Activated naive CD4-positive, alpha-beta T cell treated with anti-CD3 and anti-CD28 coated beads for 36 hours (primary cell): ENCODE measurements at regions not wholly inside any gene's neighbourhood (a gene's known extent, or its start where the extent isn't known, plus 50 kb on each side); places are given as distances from the start of the nearest gene placed in this dataset.

Experiments used
- CTCF ChIA-PET: fragments of 350-600 bp; sonication (Branson Sonifier 250); formaldehyde crosslinking; loops from one replicate; lab custom pipeline; 2021; ENCODE audit warnings: antibody characterized with exemption; lab: Charles Lee
- DNase-seq: peaks from one replicate; pipeline ENCODE4 v3.0.0-alpha.2; 2020
- H3K27ac Mint-ChIP-seq: one replicate; pipeline ENCODE4 v1.8.0; 2021; ENCODE audit warnings: mild to moderate bottlenecking, mixed read lengths
- H3K27me3 Mint-ChIP-seq: one replicate; pipeline ENCODE4 v1.8.0; 2021; ENCODE audit warnings: low read depth, mixed read lengths
- H3K36me3 Mint-ChIP-seq: one replicate; pipeline ENCODE4 v1.8.0; 2021; ENCODE audit warnings: low read depth, mixed read lengths
- H3K4me1 Mint-ChIP-seq: one replicate; pipeline ENCODE4 v1.8.0; 2021; ENCODE audit warnings: low read depth, mixed read lengths
- H3K4me3 Mint-ChIP-seq: one replicate; pipeline ENCODE4 v1.8.0; 2021; ENCODE audit warnings: mild to moderate bottlenecking, moderate library complexity, mixed read lengths
- H3K9me3 Mint-ChIP-seq: one replicate; pipeline ENCODE4 v1.8.0; 2021; ENCODE audit warnings: mixed read lengths
- intact Hi-C: fragments of 100-400 bp; cut with micrococcal nuclease; formaldehyde crosslinking; loops from one replicate; pipeline ENCODE4 v1.15.1; 2023

DNA sequence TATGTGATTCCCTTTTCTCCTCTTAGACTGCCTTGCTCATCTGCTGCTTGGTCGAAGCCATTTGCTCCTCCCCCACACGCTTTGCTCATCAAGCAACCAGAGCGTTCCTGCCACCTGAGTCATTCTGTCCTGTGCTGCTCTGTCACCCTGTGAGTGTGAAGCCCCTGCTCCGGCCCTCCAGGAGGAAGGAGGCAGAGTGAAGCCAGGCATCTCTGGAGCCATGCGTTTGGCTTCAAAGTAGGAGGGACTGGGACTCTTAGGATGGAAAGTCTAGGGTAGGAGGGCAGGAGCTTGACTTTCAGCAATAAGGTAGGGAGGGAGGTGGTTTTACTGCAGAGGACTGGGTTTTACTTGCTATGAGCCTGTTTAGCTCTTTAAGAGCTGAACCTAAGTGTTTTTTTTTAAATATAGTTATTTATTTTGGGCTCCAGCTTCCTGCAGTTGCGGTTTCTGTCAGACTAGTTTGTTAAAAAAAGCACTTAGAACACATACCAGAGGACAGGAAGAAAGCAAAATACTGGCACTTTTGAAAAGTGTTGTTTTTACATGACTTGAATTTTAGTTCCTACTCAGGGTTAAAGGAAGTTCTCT is 63.6 kb downstream of the SPINK2 start:
- H3K27ac Mint-ChIP-seq = peak overlapping the region; percentile 89
- peak overlapping the region; percentile 57 for H3K4me3 Mint-ChIP-seq
- no peaks in the 10 kb centered on the region for H3K36me3 Mint-ChIP-seq
- intact Hi-C loops = loop anchor here (1.0 to 2.0 kb wide), 6 partner anchors 27 to 321 kb away; partner anchors contain the start of genes HOPX and PAICS
- H3K4me1 Mint-ChIP-seq = peaks cover 26% of the 10 kb centered on the region
- DNase-seq = peak; percentile 92
- CTCF ChIA-PET = interaction anchor here (0.5 to 3.2 kb wide), 7 partner anchors 10 to 214 kb away, joined by 3 to 11 read pairs (median 4); no protein-coding TSS in a partner anchor
- H3K27me3 Mint-ChIP-seq = no peaks in the 10 kb centered on the region
- H3K9me3 Mint-ChIP-seq = no peaks in the 10 kb centered on the region

DNA sequence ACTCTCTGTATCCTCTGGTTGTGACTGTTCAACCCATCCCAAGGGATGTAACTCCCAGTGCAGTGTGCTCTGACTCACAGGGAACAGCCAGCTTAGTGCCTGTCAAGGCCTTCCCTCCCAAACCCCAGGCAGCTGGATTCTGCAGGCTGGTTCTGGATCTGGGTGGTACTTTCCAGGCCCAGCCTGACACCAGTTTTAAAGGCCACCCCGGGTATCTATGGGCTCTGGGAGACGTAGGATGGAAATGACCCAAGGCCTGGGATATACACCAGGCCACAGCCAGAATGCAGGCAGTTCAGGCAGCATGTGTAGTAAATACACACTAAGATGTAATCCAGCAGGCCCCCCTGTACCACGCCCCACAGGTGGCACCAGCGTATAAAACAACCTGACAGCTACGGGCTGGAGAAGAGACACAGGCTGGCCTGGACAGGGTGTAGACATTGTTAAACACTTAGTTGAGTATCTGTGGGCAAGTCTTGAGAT is 64.2 kb downstream of the SPINK2 start:
- intact Hi-C loops = loop anchor here (1.0 to 2.0 kb wide), 4 partner anchors 34 to 321 kb away; partner anchors contain the start of genes HOPX and PAICS
- Mint-ChIP-seq H3K4me1 (peaks cover 26% of the 10 kb centered on the region), H3K4me3 (peak overlapping the region; percentile 57), H3K27me3 (no peaks in the 10 kb centered on the region), H3K36me3 (no peaks in the 10 kb centered on the region), H3K27ac (peak overlapping the region; percentile 89), H3K9me3 (no peaks in the 10 kb centered on the region)
- DNase-seq = no peak
- CTCF ChIA-PET = interaction anchor here (0.5 to 3.2 kb wide), 5 partner anchors 11 to 213 kb away, joined by 3 to 11 read pairs (median 4); no protein-coding TSS in a partner anchor

DNA sequence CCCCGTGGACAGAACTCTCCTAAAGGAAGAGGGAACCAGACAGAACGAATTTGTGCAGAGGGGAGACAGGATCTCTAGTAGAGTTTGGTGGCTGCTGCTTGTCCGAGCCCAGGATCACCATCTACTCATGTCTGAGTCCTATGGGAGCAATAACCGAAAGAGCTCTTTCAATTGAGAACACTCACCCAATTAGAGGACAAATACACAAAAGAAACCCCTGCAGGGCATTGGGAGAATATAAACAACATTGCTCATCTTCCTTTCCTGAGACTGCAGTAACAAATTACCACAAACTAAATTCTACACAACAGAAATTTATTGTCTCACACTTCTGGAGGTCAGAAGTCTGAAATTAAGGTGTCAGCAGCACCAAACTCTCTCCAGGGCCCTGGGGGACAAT is 65.6 kb downstream of the SPINK2 start:
- H3K4me3 Mint-ChIP-seq = no peak overlapping the region
- H3K36me3 Mint-ChIP-seq = no peaks in the 10 kb centered on the region
- peaks cover 26% of the 10 kb centered on the region for H3K4me1 Mint-ChIP-seq
- CTCF ChIA-PET = no interaction called here
- H3K27ac Mint-ChIP-seq = no peak overlapping the region
- DNase-seq = no peak
- H3K27me3 Mint-ChIP-seq = no peaks in the 10 kb centered on the region
- peaks cover 2% of the 10 kb centered on the region for H3K9me3 Mint-ChIP-seq
- intact Hi-C loops = loop anchor here (2.0 kb wide), 1 partner anchor 319 kb away; the partner anchor contains the start of gene PAICS

DNA sequence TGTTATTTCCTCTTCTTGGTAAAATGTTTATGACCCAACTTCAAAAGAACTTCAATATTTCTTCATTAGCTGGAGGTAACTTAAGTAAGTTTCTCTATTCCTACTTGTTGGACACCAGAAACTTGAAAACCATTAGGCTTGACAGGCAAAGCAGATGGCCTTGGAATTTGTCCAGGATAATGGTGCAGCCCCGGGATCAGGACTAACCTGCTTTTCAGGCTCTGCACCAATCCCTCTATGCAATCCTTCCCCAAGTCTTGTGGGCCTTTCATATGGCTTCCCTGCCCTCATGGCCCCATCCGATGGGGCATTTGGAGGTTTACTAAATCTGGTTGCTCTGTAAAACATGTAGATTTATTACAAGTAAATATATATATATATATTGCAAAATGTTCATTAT is 68.5 kb downstream of the SPINK2 start:
- no peak for DNase-seq
- CTCF ChIA-PET = no interaction called here
- Mint-ChIP-seq H3K27ac (no peak overlapping the region), H3K9me3 (peaks cover 2% of the 10 kb centered on the region), H3K4me3 (no peak overlapping the region), H3K4me1 (peaks cover 14% of the 10 kb centered on the region), H3K27me3 (no peaks in the 10 kb centered on the region), H3K36me3 (no peaks in the 10 kb centered on the region)
- intact Hi-C loops = no loop called here

- Mint-ChIP-seq H3K4me1 (no peaks in the 10 kb centered on the region), H3K27me3 (no peaks in the 10 kb centered on the region), H3K36me3 (no peaks in the 10 kb centered on the region), H3K27ac (no peak overlapping the region), H3K4me3 (no peak overlapping the region), H3K9me3 (peaks cover 2% of the 10 kb centered on the region)
- intact Hi-C loops = no loop called here
- CTCF ChIA-PET = no interaction called here
- no peak for DNase-seq
Observed at GRCh38 chr4:56750231-56750630, 69.1 kb upstream of the HOPX start.

DNA sequence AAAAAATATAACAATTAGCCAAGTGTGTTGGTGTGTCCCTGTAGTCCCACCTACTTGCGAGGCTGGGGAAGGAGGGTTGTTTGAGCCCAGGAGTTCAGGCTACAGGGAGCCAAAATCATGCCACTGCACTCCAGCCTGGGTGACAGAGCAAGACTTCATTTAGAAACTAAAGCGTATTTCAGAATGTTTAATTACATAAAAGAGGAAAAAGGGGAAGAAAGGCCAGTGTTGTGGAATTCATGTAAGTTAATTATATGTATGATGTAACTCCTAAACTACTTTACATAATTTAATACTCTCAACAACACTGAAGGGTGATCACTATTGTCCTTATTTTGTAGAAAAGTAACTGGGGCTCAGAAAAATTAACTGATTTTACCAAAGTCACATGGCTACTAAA is 67.2 kb upstream of the HOPX start:
- intact Hi-C loops = no loop called here
- no peaks in the 10 kb centered on the region for H3K4me1 Mint-ChIP-seq

GRCh38 chr4:56746639-56747038 is 65.5 kb upstream of the HOPX start:
- Mint-ChIP-seq H3K36me3 (no peaks in the 10 kb centered on the region), H3K4me1 (no peaks in the 10 kb centered on the region), H3K27ac (no peak overlapping the region), H3K4me3 (no peak overlapping the region), H3K27me3 (no peaks in the 10 kb centered on the region), H3K9me3 (peaks cover 2% of the 10 kb centered on the region)
- CTCF ChIA-PET = interaction anchor here (0.7 kb wide), 1 partner anchor 21 kb away, joined by 5 read pairs; no protein-coding TSS in a partner anchor
- DNase-seq = no peak
- intact Hi-C loops = no loop called here

More for the DNA sequence above, 67.2 kb upstream of the HOPX start:
- H3K36me3 Mint-ChIP-seq = no peaks in the 10 kb centered on the region
- H3K27ac Mint-ChIP-seq = no peak overlapping the region
- H3K27me3 Mint-ChIP-seq = no peaks in the 10 kb centered on the region
- H3K4me3 Mint-ChIP-seq = no peak overlapping the region
- peaks cover 2% of the 10 kb centered on the region for H3K9me3 Mint-ChIP-seq
- CTCF ChIA-PET = no interaction called here
- DNase-seq = no peak

DNA sequence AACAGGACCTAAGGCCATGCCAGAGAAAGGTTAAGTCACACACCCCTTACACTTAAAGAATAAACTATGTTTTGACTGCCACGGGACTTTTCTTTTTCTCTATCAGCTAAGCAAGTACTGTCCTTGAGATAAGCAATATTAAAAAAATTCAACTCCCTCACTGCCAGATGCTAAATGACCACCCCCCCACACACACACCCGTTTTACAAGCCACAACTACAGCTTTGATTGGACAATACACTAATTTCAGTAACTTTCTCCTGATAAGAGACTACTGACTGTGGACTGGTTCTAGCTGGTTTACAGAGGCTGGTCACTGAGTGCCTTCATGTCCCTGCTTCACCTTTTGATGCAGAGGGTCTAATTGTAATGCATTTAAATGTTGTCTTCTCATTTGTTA is 63.9 kb upstream of the HOPX start:
- Mint-ChIP-seq H3K4me3 (no peak overlapping the region), H3K27me3 (no peaks in the 10 kb centered on the region), H3K9me3 (no peaks in the 10 kb centered on the region), H3K36me3 (no peaks in the 10 kb centered on the region), H3K27ac (no peak overlapping the region), H3K4me1 (no peaks in the 10 kb centered on the region)
- CTCF ChIA-PET = no interaction called here
- DNase-seq = no peak
- intact Hi-C loops = no loop called here

DNA sequence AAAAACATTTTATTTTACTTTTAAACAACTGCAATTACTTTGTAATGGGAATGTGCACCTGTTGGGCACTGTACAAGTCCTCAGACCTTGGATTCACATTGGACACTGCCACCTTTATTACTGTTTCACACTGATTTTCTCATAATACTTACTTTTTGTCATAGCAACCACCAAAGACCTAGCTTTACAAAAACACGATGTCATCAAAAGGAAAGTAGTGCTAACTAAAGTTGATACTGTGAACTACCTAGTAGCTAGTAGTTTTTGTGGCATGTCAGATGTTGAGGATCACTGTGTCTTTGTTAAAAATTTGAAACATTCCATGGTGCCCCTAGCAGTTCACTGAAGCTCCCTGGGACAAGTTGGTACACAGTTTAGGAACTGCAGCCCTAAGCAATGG is 62.9 kb upstream of the HOPX start:
- H3K4me1 Mint-ChIP-seq = no peaks in the 10 kb centered on the region
- intact Hi-C loops = no loop called here
- CTCF ChIA-PET = interaction anchor here (1.4 kb wide), 1 partner anchor 56 kb away, joined by 6 read pairs; no protein-coding TSS in a partner anchor
- no peak overlapping the region for H3K4me3 Mint-ChIP-seq
- H3K27me3 Mint-ChIP-seq = no peaks in the 10 kb centered on the region
- H3K36me3 Mint-ChIP-seq = no peaks in the 10 kb centered on the region
- H3K9me3 Mint-ChIP-seq = no peaks in the 10 kb centered on the region
- H3K27ac Mint-ChIP-seq = no peak overlapping the region
- DNase-seq = no peak

DNA sequence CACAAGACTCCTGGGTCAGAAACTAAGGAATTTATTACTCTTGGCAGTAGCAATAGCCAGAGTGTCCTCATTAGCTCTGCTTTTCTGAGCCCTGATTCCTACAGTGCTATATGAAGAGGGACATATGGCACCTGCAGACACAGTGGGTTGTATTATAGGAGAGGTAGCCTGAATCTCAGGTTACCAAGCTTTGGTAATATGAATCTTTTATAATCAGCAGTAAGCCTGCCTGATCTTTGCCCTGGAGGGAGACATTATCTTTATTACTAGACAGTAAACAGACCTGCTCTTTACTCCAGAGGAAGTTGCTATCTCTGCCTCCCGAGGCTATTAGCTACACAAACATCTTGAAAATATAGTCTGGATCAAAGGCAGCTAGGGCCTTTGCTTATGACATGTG is 62.5 kb upstream of the HOPX start:
- no peaks in the 10 kb centered on the region for H3K36me3 Mint-ChIP-seq
- no peak overlapping the region for H3K4me3 Mint-ChIP-seq
- DNase-seq = no peak
- no peak overlapping the region for H3K27ac Mint-ChIP-seq
- intact Hi-C loops = no loop called here
- no peaks in the 10 kb centered on the region for H3K27me3 Mint-ChIP-seq
- CTCF ChIA-PET = interaction anchor here (1.4 to 1.5 kb wide), 2 partner anchors 10 to 56 kb away, joined by 3 to 6 read pairs; no protein-coding TSS in a partner anchor
- no peaks in the 10 kb centered on the region for H3K4me1 Mint-ChIP-seq
- no peaks in the 10 kb centered on the region for H3K9me3 Mint-ChIP-seq

- intact Hi-C loops = no loop called here
- no peaks in the 10 kb centered on the region for H3K4me1 Mint-ChIP-seq
- H3K4me3 Mint-ChIP-seq = no peak overlapping the region
- DNase-seq = no peak
- H3K27me3 Mint-ChIP-seq = no peaks in the 10 kb centered on the region
- CTCF ChIA-PET = interaction anchor here (1.5 kb wide), 1 partner anchor 9 kb away, joined by 3 read pairs; no protein-coding TSS in a partner anchor
- no peaks in the 10 kb centered on the region for H3K9me3 Mint-ChIP-seq
- no peak overlapping the region for H3K27ac Mint-ChIP-seq
- no peaks in the 10 kb centered on the region for H3K36me3 Mint-ChIP-seq
Observed at GRCh38 chr4:56742080-56742871, 61.2 kb upstream of the HOPX start.

- Mint-ChIP-seq H3K27me3 (no peaks in the 10 kb centered on the region), H3K4me3 (no peak overlapping the region), H3K4me1 (no peaks in the 10 kb centered on the region), H3K27ac (no peak overlapping the region), H3K36me3 (no peaks in the 10 kb centered on the region), H3K9me3 (no peaks in the 10 kb centered on the region)
- intact Hi-C loops = no loop called here
- CTCF ChIA-PET = no interaction called here
- DNase-seq = no peak
Observed at GRCh38 chr4:56741595-56741994, 60.5 kb upstream of the HOPX start.
